ENCODE measurements at regions not wholly inside any gene's neighbourhood (a gene's known extent, or its start where the extent isn't known, plus 50 kb on each side); places are given as distances from the start of the nearest gene placed in this dataset.

GRCh38 chr14:53779301-53779700, 177.3 kb downstream of the BMP4 start:
- H3K79me2 ChIP-seq (replicated peaks; ENCODE audit: insufficient read depth), result no peaks in the 10 kb centered on the region
- no peaks in the 10 kb centered on the region for H3K4me1 ChIP-seq (ENCODE audit: insufficient read depth)

More at GRCh38 chr14:53779301-53779700, 177.3 kb downstream of the BMP4 start:
- Histone ChIP-seq H3F3A (replicated peaks; ENCODE audit: low read depth) (no peaks in the 10 kb centered on the region), H3K27ac (ENCODE audit: low read depth) (no peak overlapping the region), H3K4me2 (no peak overlapping the region), H3K36me3 (ENCODE audit: insufficient read depth) (no peaks in the 10 kb centered on the region), H2AFZ (no peak overlapping the region), H3K9me2 (ENCODE audit: insufficient read depth) (no peaks in the 10 kb centered on the region), H3K4me3 (no peak overlapping the region), H4K20me1 (replicated peaks; ENCODE audit: insufficient read depth) (no peaks in the 10 kb centered on the region), H3K27me3 (ENCODE audit: insufficient read depth) (no peaks in the 10 kb centered on the region)
- no peak for ATAC-seq
- peaks cover 2% of the 10 kb centered on the region; the same call in 1 of the 3 replicates for H3K9me3 Mint-ChIP-seq
- H3K27me3 Mint-ChIP-seq (ENCODE audit: insufficient read depth, low read depth, poor library complexity), result peaks cover 2% of the 10 kb centered on the region
- H3K4me1 Mint-ChIP-seq, result no peaks in the 10 kb centered on the region
- H3K4me3 Mint-ChIP-seq, result no peak overlapping the region
- TF ChIP-seq CTCF (conservative IDR thresholded peaks at IDR 0.05; ENCODE audit: low read depth in 2 of 2), result no peak
- TF ChIP-seq EZH2phosphoT487 (IDR thresholded peaks at IDR 0.05; ENCODE audit: unreplicated experiment), result no peak
- no peak for TF ChIP-seq CREB1 (CRISPR knock-in tag; IDR thresholded peaks at IDR 0.05; ENCODE audit: low read depth)
- no peak for TF ChIP-seq JUNB (IDR thresholded peaks at IDR 0.05; ENCODE audit: unreplicated experiment)
- no peak for TF ChIP-seq STAT1 (IDR thresholded peaks at IDR 0.05; ENCODE audit: unreplicated experiment)
- TF ChIP-seq ETS1 (IDR thresholded peaks at IDR 0.05), result no peak
- no peak for TF ChIP-seq POLR2AphosphoS5 (IDR thresholded peaks at IDR 0.05; ENCODE audit: low read depth)
- TF ChIP-seq NANOG (IDR thresholded peaks at IDR 0.05; ENCODE audit: borderline replicate concordance), result no peak
- TF ChIP-seq ZNF114 (CRISPR knock-in tag; IDR thresholded peaks at IDR 0.05), result no peak
- TF ChIP-seq EZH2 (IDR thresholded peaks at IDR 0.05; ENCODE audit: low read depth, unreplicated experiment), result no peak
- no peak for TF ChIP-seq ZNF462 (CRISPR knock-in tag; IDR thresholded peaks at IDR 0.05)
- TF ChIP-seq REST (IDR thresholded peaks at IDR 0.05; ENCODE audit: unreplicated experiment), result no peak
- TF ChIP-seq ZNF331 (CRISPR knock-in tag; IDR thresholded peaks at IDR 0.05; ENCODE audit: low read depth), result no peak
- H3K27ac Mint-ChIP-seq, result no peak overlapping the region
- no peak for DNase-seq (ENCODE audit: low spot score)
- H3K36me3 Mint-ChIP-seq (ENCODE audit: low read depth), result no peaks in the 10 kb centered on the region

All from GM23338 (cell line).